Activated T-helper 1 cell treated with anti-CD3 and anti-CD28 coated beads, Interleukin-12 subunit alpha, Interleukin-12 subunit beta, Interleukin-2, Interleukin-4 antibody, amounts not matched to agents 30 ng/mL and 10 ng/mL and 1 ng/mL, durations not matched to agents 14 hours and 24 hours and 36 hours (primary cell): ENCODE measurements at regions not wholly inside any gene's neighbourhood (a gene's known extent, or its start where the extent isn't known, plus 50 kb on each side); places are given as distances from the start of the nearest gene placed in this dataset.

ENCODE experiments used
- DNase-seq: peaks from one replicate; pipeline ENCODE4 v3.0.0; 2021; ENCODE audit warnings: low spot score
- H3K27ac Mint-ChIP-seq: one replicate; pipeline ENCODE4 v1.8.0; 2021; ENCODE audit warnings: mild to moderate bottlenecking, mixed read lengths
- H3K27me3 Mint-ChIP-seq: one replicate; pipeline ENCODE4 v1.8.0; 2022; ENCODE audit warnings: mild to moderate bottlenecking, moderate library complexity, mixed read lengths; ENCODE audit not compliant: insufficient read depth
- H3K36me3 Mint-ChIP-seq: one replicate; pipeline ENCODE4 v1.8.0; 2021; ENCODE audit warnings: low read depth, mixed read lengths
- H3K4me1 Mint-ChIP-seq: one replicate; pipeline ENCODE4 v1.8.0; 2021; ENCODE audit warnings: low read depth, mixed read lengths
- H3K4me3 Mint-ChIP-seq: one replicate; pipeline ENCODE4 v1.8.0; 2021; ENCODE audit warnings: mild to moderate bottlenecking, moderate library complexity, mixed read lengths
- H3K9me3 Mint-ChIP-seq: one replicate; pipeline ENCODE4 v1.8.0; 2021; ENCODE audit warnings: mixed read lengths
- intact Hi-C: fragments of 100-400 bp; cut with micrococcal nuclease; formaldehyde crosslinking; loops from one replicate; pipeline ENCODE4 v1.15.1; 2024

- DNase-seq: no peak
- peaks cover 6% of the 10 kb centered on the region for H3K27me3 Mint-ChIP-seq
- peaks cover 22% of the 10 kb centered on the region for H3K4me1 Mint-ChIP-seq
- no peaks in the 10 kb centered on the region for H3K36me3 Mint-ChIP-seq
- intact Hi-C loops: no loop called here
- H3K4me3 Mint-ChIP-seq: no peak overlapping the region
- peaks cover 6% of the 10 kb centered on the region for H3K9me3 Mint-ChIP-seq
- H3K27ac Mint-ChIP-seq: no peak overlapping the region
Measured at GRCh38 chr4:123553733-123554637, 157.4 kb downstream of the SPRY1 start.

GRCh38 chr4:123554801-123555232 lies 158.2 kb downstream of the SPRY1 start:
- DNase-seq: no peak
- no peak overlapping the region for H3K4me3 Mint-ChIP-seq
- no peak overlapping the region for H3K27ac Mint-ChIP-seq
- H3K9me3 Mint-ChIP-seq: peaks cover 1% of the 10 kb centered on the region
- intact Hi-C loops: no loop called here
- H3K4me1 Mint-ChIP-seq: peaks cover 22% of the 10 kb centered on the region
- peaks cover 9% of the 10 kb centered on the region for H3K27me3 Mint-ChIP-seq
- no peaks in the 10 kb centered on the region for H3K36me3 Mint-ChIP-seq

GRCh38 chr4:123555233-123555806 lies 158.7 kb downstream of the SPRY1 start:
- no peak overlapping the region for H3K27ac Mint-ChIP-seq
- H3K4me3 Mint-ChIP-seq: no peak overlapping the region
- H3K36me3 Mint-ChIP-seq: no peaks in the 10 kb centered on the region
- no peaks in the 10 kb centered on the region for H3K9me3 Mint-ChIP-seq
- H3K4me1 Mint-ChIP-seq: peaks cover 22% of the 10 kb centered on the region
- DNase-seq: no peak
- intact Hi-C loops: no loop called here
- H3K27me3 Mint-ChIP-seq: peaks cover 12% of the 10 kb centered on the region

GRCh38 chr4:123555807-123556273 lies 159.2 kb downstream of the SPRY1 start:
- intact Hi-C loops: no loop called here
- Mint-ChIP-seq H3K4me1 (peaks cover 22% of the 10 kb centered on the region), H3K36me3 (no peaks in the 10 kb centered on the region), H3K4me3 (no peak overlapping the region), H3K9me3 (no peaks in the 10 kb centered on the region), H3K27ac (no peak overlapping the region), H3K27me3 (peaks cover 13% of the 10 kb centered on the region)
- no peak for DNase-seq

- H3K36me3 Mint-ChIP-seq: no peaks in the 10 kb centered on the region
- DNase-seq: no peak
- peaks cover 15% of the 10 kb centered on the region for H3K27me3 Mint-ChIP-seq
- H3K27ac Mint-ChIP-seq: no peak overlapping the region
- peaks cover 22% of the 10 kb centered on the region for H3K4me1 Mint-ChIP-seq
- intact Hi-C loops: no loop called here
- H3K4me3 Mint-ChIP-seq: no peak overlapping the region
- no peaks in the 10 kb centered on the region for H3K9me3 Mint-ChIP-seq
Measured at GRCh38 chr4:123556526-123556925, 159.9 kb downstream of the SPRY1 start.

- intact Hi-C loops: no loop called here
- peaks cover 22% of the 10 kb centered on the region for H3K4me1 Mint-ChIP-seq
- DNase-seq: no peak
- peaks cover 17% of the 10 kb centered on the region for H3K27me3 Mint-ChIP-seq
- no peaks in the 10 kb centered on the region for H3K9me3 Mint-ChIP-seq
- no peaks in the 10 kb centered on the region for H3K36me3 Mint-ChIP-seq
- H3K4me3 Mint-ChIP-seq: no peak overlapping the region
- no peak overlapping the region for H3K27ac Mint-ChIP-seq
Measured at GRCh38 chr4:123557857-123558536, 161.4 kb downstream of the SPRY1 start.

- Mint-ChIP-seq H3K4me3 (no peak overlapping the region), H3K27me3 (peaks cover 21% of the 10 kb centered on the region), H3K9me3 (no peaks in the 10 kb centered on the region), H3K27ac (no peak overlapping the region), H3K4me1 (peaks cover 15% of the 10 kb centered on the region), H3K36me3 (no peaks in the 10 kb centered on the region)
- intact Hi-C loops: no loop called here
- DNase-seq: no peak
Measured at GRCh38 chr4:123558865-123559264, 162.3 kb downstream of the SPRY1 start.

GRCh38 chr4:123559955-123560871 lies 163.6 kb downstream of the SPRY1 start:
- intact Hi-C loops: loop anchor here (5.0 kb wide), 1 partner anchor 42 kb away; no protein-coding TSS in a partner anchor
- no peak overlapping the region for H3K4me3 Mint-ChIP-seq
- DNase-seq: no peak
- peaks cover 15% of the 10 kb centered on the region for H3K4me1 Mint-ChIP-seq
- H3K36me3 Mint-ChIP-seq: no peaks in the 10 kb centered on the region
- H3K9me3 Mint-ChIP-seq: no peaks in the 10 kb centered on the region
- H3K27me3 Mint-ChIP-seq: peaks cover 23% of the 10 kb centered on the region
- no peak overlapping the region for H3K27ac Mint-ChIP-seq

GRCh38 chr4:123561525-123561924 lies 164.9 kb downstream of the SPRY1 start:
- H3K27ac Mint-ChIP-seq: no peak overlapping the region
- H3K36me3 Mint-ChIP-seq: no peaks in the 10 kb centered on the region
- peaks cover 22% of the 10 kb centered on the region for H3K27me3 Mint-ChIP-seq
- peaks cover 15% of the 10 kb centered on the region for H3K4me1 Mint-ChIP-seq
- H3K4me3 Mint-ChIP-seq: no peak overlapping the region
- peaks cover 4% of the 10 kb centered on the region for H3K9me3 Mint-ChIP-seq
- DNase-seq: no peak
- intact Hi-C loops: loop anchor here (5.0 kb wide), 1 partner anchor 41 kb away; no protein-coding TSS in a partner anchor

- Mint-ChIP-seq H3K27ac (no peak overlapping the region), H3K27me3 (peaks cover 28% of the 10 kb centered on the region), H3K9me3 (peaks cover 4% of the 10 kb centered on the region), H3K36me3 (no peaks in the 10 kb centered on the region), H3K4me3 (no peak overlapping the region), H3K4me1 (peaks cover 7% of the 10 kb centered on the region)
- intact Hi-C loops: loop anchor here (5.0 kb wide), 1 partner anchor 39 kb away; no protein-coding TSS in a partner anchor
- no peak for DNase-seq
Measured at GRCh38 chr4:123562994-123563750, 166.6 kb downstream of the SPRY1 start.

- peak; percentile 57 for DNase-seq
- H3K27me3 Mint-ChIP-seq: peaks cover 22% of the 10 kb centered on the region
- no peaks in the 10 kb centered on the region for H3K36me3 Mint-ChIP-seq
- peaks cover 4% of the 10 kb centered on the region for H3K9me3 Mint-ChIP-seq
- no peak overlapping the region for H3K4me3 Mint-ChIP-seq
- intact Hi-C loops: loop anchor here (2.0 to 5.0 kb wide), 3 partner anchors 37 to 166 kb away; no protein-coding TSS in a partner anchor
- H3K4me1 Mint-ChIP-seq: peaks cover 7% of the 10 kb centered on the region
- no peak overlapping the region for H3K27ac Mint-ChIP-seq
Measured at GRCh38 chr4:123564758-123565346, 168.3 kb downstream of the SPRY1 start.
